Type B pancreatic cell (in vitro differentiated cells): ENCODE measurements at regions not wholly inside any gene's neighbourhood (a gene's known extent, or its start where the extent isn't known, plus 50 kb on each side); places are given as distances from the start of the nearest gene placed in this dataset.
A peak's percentile ranks its signal among the peaks of the same experiment; 100 is the strongest.

Experiments
- DNase-seq: peaks from one replicate; pipeline ENCODE4 v3.0.0; 2021; ENCODE audit warnings: mixed read lengths; ENCODE audit not compliant: unreplicated experiment; ENCODE audit errors: extremely low spot score
- H3K27ac Mint-ChIP-seq: 2 replicates; pipeline ENCODE4 v1.8.0; 2021; ENCODE audit warnings: mild to moderate bottlenecking, mixed read lengths
- H3K27me3 Mint-ChIP-seq: 2 replicates; pipeline ENCODE4 v1.8.0; 2021; ENCODE audit warnings: mixed read lengths
- H3K36me3 Mint-ChIP-seq: 2 replicates; pipeline ENCODE4 v1.8.0; 2021; ENCODE audit warnings: mixed read lengths
- H3K4me1 Mint-ChIP-seq: one replicate; pipeline ENCODE4 v1.8.0; 2021; ENCODE audit warnings: mixed read lengths; ENCODE audit not compliant: unreplicated experiment
- H3K4me3 Mint-ChIP-seq: 2 replicates; pipeline ENCODE4 v1.8.0; 2021; ENCODE audit warnings: mild to moderate bottlenecking, mixed read lengths
- H3K9me3 Mint-ChIP-seq: 2 replicates; pipeline ENCODE4 v1.8.0; 2021; ENCODE audit warnings: mixed read lengths
- CTCF ChIP-seq: fragments of 200-600 bp; sonication (generic); conservative IDR thresholded peaks from 2 replicates; pipeline ENCODE4 v1.5.0; 2021; ENCODE audit warnings: antibody characterized with exemption, mild to moderate bottlenecking

DNA sequence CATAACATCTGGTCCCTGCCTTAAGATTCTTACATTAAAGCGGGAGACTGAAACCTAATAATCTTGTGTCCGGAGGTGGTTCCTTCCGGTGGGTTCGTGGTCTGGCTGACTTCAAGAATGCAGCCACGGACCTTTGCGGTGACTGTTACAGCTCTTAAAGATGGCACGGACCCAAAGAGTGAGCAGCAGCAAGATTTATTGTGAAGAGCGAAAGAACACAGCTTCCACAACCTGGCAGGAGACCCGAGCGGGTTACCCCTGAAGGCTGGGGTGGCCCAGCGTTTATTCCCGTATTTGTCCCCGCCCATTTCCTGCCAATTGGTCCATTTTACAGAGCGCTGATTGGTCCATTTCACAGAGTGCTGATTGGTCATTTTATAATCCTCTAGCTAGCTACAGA lies 122.3 kb upstream of the SIX2 start:
- Mint-ChIP-seq H3K36me3 (no peaks in the 10 kb centered on the region), H3K4me3 (no peak overlapping the region), H3K27me3 (peaks cover 9% of the 10 kb centered on the region), H3K9me3 (peaks cover 5% of the 10 kb centered on the region), H3K27ac (no peak overlapping the region), H3K4me1 (peaks cover 8% of the 10 kb centered on the region)
- peak; percentile 10 for DNase-seq
- TF ChIP-seq CTCF: no peak

DNA sequence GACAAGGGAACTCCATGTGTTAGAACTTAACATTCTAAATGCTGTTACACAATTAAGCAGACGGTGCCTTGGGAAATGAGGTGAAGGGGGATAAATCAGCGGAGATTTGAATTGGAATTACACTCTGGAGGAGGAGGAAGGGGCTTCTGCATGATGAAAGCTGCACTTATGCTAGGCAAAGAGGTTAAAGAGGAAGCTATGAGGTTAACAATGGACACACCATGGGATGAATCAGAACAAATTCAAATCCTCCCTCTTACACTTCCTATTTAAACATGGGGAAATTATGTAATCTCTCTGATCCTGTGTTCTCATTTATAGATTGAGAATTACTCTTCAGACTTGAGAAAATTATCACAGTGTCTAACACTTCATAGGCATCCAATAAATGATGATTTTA lies 121.5 kb upstream of the SIX2 start:
- peaks cover 4% of the 10 kb centered on the region for H3K27me3 Mint-ChIP-seq
- no peak overlapping the region for H3K4me3 Mint-ChIP-seq
- no peaks in the 10 kb centered on the region for H3K36me3 Mint-ChIP-seq
- H3K27ac Mint-ChIP-seq: no peak overlapping the region
- H3K4me1 Mint-ChIP-seq: peaks cover 5% of the 10 kb centered on the region
- peaks cover 5% of the 10 kb centered on the region for H3K9me3 Mint-ChIP-seq
- TF ChIP-seq CTCF: no peak
- DNase-seq: peak; percentile 4

- peak; percentile 27 for DNase-seq
- no peak overlapping the region for H3K27ac Mint-ChIP-seq
- H3K9me3 Mint-ChIP-seq: no peaks in the 10 kb centered on the region
- H3K36me3 Mint-ChIP-seq: no peaks in the 10 kb centered on the region
- H3K4me3 Mint-ChIP-seq: no peak overlapping the region
- H3K27me3 Mint-ChIP-seq: peaks cover 4% of the 10 kb centered on the region
- H3K4me1 Mint-ChIP-seq: no peaks in the 10 kb centered on the region
- TF ChIP-seq CTCF: no peak
Measured at GRCh38 chr2:45128580-45128997, 119.3 kb upstream of the SIX2 start.

DNA sequence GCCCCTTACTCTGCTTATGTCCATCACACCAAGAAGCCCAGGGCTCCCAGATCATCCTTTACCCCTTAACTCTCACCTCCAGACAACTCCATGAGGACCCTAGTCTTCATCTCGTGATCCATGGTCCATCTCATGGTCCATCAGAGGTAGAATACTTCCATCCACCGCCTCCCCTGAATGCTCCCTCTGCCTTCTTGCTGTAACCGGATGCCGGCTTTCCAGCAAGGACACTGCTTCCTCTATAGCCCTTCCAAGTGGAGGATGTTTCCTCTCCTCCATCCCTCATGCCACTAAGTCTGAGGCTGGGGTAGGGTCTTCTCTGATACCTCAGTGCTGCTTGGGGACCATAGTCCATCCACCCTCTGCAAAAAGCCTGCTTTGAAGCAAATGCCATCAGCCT lies 118.6 kb upstream of the SIX2 start:
- DNase-seq: peak; percentile 50
- Mint-ChIP-seq H3K27me3 (peaks cover 4% of the 10 kb centered on the region), H3K4me1 (no peaks in the 10 kb centered on the region), H3K36me3 (no peaks in the 10 kb centered on the region), H3K9me3 (no peaks in the 10 kb centered on the region), H3K4me3 (no peak overlapping the region), H3K27ac (no peak overlapping the region)
- no peak for TF ChIP-seq CTCF

DNA sequence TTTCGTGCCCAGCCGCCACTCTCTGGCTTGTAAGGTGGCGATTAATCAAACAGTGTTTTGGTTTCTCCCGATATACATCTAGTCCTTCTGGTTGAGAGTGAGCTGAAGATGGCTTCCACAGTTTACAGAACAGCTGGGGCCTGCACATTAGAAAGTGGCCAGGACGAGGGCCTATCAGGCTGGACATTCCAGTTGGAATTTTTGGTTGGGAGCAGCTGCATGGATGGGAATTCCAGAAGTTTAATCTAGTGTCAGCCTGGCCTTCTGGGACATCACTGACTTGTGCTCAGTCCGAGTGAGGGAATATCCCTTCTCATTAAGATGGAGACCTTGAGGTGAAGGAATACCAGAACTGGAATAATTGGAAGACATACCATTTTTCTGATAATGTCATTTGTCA lies 118.1 kb upstream of the SIX2 start:
- Mint-ChIP-seq H3K36me3 (no peaks in the 10 kb centered on the region), H3K27me3 (peaks cover 4% of the 10 kb centered on the region), H3K4me1 (no peaks in the 10 kb centered on the region), H3K27ac (no peak overlapping the region), H3K4me3 (no peak overlapping the region), H3K9me3 (no peaks in the 10 kb centered on the region)
- DNase-seq: no peak
- no peak for TF ChIP-seq CTCF

DNA sequence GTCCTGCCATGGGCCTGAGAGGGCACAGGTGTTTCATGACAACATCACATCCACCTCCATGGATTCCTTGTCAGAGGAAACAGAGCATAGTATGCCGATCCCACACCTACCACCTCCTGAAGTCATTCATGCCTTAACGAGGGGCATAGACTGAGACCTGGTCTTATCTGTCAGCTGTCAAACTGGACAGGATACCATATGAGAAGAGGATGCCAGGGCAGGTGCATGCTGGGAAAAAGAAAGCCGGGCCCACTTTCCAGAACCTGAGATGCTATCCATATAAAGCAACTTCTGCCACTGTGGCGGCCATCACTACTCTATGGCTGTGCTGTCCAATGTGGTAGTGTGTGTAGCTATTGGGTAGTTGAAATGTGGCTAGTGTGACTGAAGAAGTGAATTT lies 116.0 kb upstream of the SIX2 start:
- Mint-ChIP-seq H3K4me3 (no peak overlapping the region), H3K4me1 (peaks cover 5% of the 10 kb centered on the region), H3K27me3 (peaks cover 4% of the 10 kb centered on the region), H3K27ac (no peak overlapping the region), H3K36me3 (no peaks in the 10 kb centered on the region), H3K9me3 (no peaks in the 10 kb centered on the region)
- TF ChIP-seq CTCF: no peak
- DNase-seq: no peak
